ENCODE measurements at regions not wholly inside any gene's neighbourhood (a gene's known extent, or its start where the extent isn't known, plus 50 kb on each side); places are given as distances from the start of the nearest gene placed in this dataset.
A peak's percentile ranks its signal among the peaks of the same experiment; 100 is the strongest.
"Not testable (repeated sequence)": the region's sequence is repeated elsewhere in the genome, so short reads cannot be mapped to it uniquely, and the experiment has no call there.

- DNase-seq: no peak
These were observed 1241.2 kb upstream of the FLRT2 start for GRCh38 chr14:84288781-84289180.

- no peak for DNase-seq
These were observed 1231.2 kb upstream of the FLRT2 start for GRCh38 chr14:84298663-84299195.

- DNase-seq: no peak
These were observed 1226.8 kb upstream of the FLRT2 start for GRCh38 chr14:84303140-84303539.

GRCh38 chr14:84312551-84312950, 1217.4 kb upstream of the FLRT2 start:
- no peak for DNase-seq

- no peak for DNase-seq
These were observed 1206.5 kb upstream of the FLRT2 start for GRCh38 chr14:84323450-84323849.

- no peak for DNase-seq
These were observed 1206.0 kb upstream of the FLRT2 start for GRCh38 chr14:84323978-84324377.

GRCh38 chr14:84336433-84336832, 1193.5 kb upstream of the FLRT2 start:
- DNase-seq: no peak

- no peak for DNase-seq
These were observed 1189.0 kb upstream of the FLRT2 start for GRCh38 chr14:84340938-84341337.

- DNase-seq: not testable (repeated sequence)
These were observed 1188.1 kb upstream of the FLRT2 start for GRCh38 chr14:84341867-84342266.

- DNase-seq: peak; percentile 27
These were observed 1186.3 kb upstream of the FLRT2 start for GRCh38 chr14:84343656-84344055.

- no peak for DNase-seq
These were observed 1178.3 kb upstream of the FLRT2 start for GRCh38 chr14:84351646-84352045.

GRCh38 chr14:84361476-84361875, 1168.5 kb upstream of the FLRT2 start:
- no peak for DNase-seq

GRCh38 chr14:84375235-84375634, 1154.7 kb upstream of the FLRT2 start:
- DNase-seq: no peak

- DNase-seq: no peak
These were observed 1139.9 kb upstream of the FLRT2 start for GRCh38 chr14:84390010-84390409.

- no peak for DNase-seq
These were observed 1132.3 kb upstream of the FLRT2 start for GRCh38 chr14:84397631-84398030.

GRCh38 chr14:84399296-84399910, 1130.5 kb upstream of the FLRT2 start:
- DNase-seq: no peak

GRCh38 chr14:84401631-84402030, 1128.3 kb upstream of the FLRT2 start:
- no peak for DNase-seq

GRCh38 chr14:84403585-84403984, 1126.4 kb upstream of the FLRT2 start:
- peak; percentile 80 for DNase-seq

GRCh38 chr14:84404246-84404645, 1125.7 kb upstream of the FLRT2 start:
- no peak for DNase-seq

- no peak for DNase-seq
These were observed 1120.5 kb upstream of the FLRT2 start for GRCh38 chr14:84409435-84409834.

GRCh38 chr14:84410344-84410743, 1119.6 kb upstream of the FLRT2 start:
- no peak for DNase-seq

- no peak for DNase-seq
These were observed 1109.7 kb upstream of the FLRT2 start for GRCh38 chr14:84420221-84420620.

GRCh38 chr14:84421621-84422020, 1108.3 kb upstream of the FLRT2 start:
- no peak for DNase-seq

GRCh38 chr14:84425968-84426367, 1104.0 kb upstream of the FLRT2 start:
- no peak for DNase-seq

- DNase-seq: no peak
These were observed 1097.3 kb upstream of the FLRT2 start for GRCh38 chr14:84432676-84433075.

Data from NCI-H510A treated with DMSO at 0.1 percent for 48 hours (cell line).